ENCODE measurements at regions not wholly inside any gene's neighbourhood (a gene's known extent, or its start where the extent isn't known, plus 50 kb on each side); places are given as distances from the start of the nearest gene placed in this dataset.

DNA sequence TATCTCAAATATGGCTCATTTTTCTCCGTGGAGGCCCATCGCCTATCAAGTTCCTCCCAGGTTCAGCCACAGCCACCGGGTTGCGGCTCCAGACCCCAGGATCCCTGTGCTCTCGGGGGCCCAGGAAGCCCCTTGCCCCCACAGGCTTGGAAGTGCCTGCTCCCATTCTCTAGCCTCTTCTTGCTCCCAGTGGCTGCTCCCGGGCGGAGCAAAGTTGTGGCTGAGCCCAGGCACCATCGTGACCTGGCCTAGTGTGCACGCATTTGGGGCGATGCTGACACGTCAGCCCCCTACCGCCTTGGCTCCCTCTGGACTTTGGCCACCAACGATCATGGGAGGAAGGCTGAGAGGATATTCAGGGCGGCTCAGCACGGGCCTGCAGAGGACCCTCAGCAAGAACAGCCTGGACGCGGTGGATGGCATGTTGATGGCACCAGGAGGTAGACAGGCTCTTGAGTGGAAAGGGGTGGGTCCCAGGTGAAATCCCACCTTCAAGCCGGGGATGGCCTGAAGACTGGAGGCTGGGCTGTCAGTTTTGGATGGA, 419.4 kb upstream of the AGA start:
- 98% methylated on average over 18 of the region's 18 CpGs for WGBS
- no peaks in the 10 kb centered on the region for H3K27me3 ChIP-seq (ENCODE audit: insufficient read depth, low read length)
- H3K36me3 ChIP-seq (ENCODE audit: insufficient read depth, low read length) = no peaks in the 10 kb centered on the region
- no peak overlapping the region for H3K4me3 ChIP-seq (ENCODE audit: low read length)
- H3K9me3 ChIP-seq (ENCODE audit: insufficient read depth, low read depth, low read length) = no peaks in the 10 kb centered on the region
- H3K9ac ChIP-seq (ENCODE audit: low read depth, low read length) = no peak overlapping the region
- H3K4me1 ChIP-seq (ENCODE audit: insufficient read depth, low read length) = peaks cover 3% of the 10 kb centered on the region; the same call in 1 of the 2 replicates
- no peak overlapping the region for H3K27ac ChIP-seq (ENCODE audit: low read depth, low read length)

DNA sequence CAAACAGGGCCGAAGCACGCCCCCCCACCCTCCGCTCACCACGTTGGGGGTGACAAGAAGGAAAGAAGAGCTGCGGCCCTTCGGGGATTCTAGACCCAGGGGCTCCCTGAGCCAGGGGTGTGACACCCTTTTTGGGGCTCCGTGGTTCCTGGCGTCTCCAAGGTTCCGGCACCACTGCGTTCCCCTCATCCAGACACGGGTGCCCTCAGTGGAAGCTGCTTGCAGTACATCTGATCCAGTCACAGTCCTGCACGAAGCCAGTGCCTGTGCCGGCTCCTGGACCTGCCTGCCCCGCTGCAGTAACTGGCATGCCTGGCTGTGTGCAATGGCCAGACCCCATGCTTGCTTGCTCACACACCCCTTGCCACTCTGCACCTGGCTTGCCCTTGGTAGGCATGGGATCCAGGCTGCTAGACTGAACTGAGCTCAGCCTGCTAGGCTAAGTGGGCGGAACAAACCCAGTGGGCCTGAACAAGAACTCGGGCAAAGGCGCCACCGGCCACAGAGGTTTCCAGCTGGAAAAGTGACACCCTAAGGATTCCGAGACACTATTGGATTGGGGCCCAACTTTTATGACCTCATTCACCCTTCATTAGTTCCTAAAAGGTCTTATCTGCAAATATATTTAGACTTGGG, 420.4 kb upstream of the AGA start:
- Histone ChIP-seq H3K4me1 (ENCODE audit: insufficient read depth, low read length) (no peaks in the 10 kb centered on the region), H3K36me3 (ENCODE audit: insufficient read depth, low read length) (no peaks in the 10 kb centered on the region), H3K9me3 (ENCODE audit: insufficient read depth, low read depth, low read length) (no peaks in the 10 kb centered on the region), H3K27ac (ENCODE audit: low read depth, low read length) (no peak overlapping the region), H3K4me3 (ENCODE audit: low read length) (no peak overlapping the region), H3K9ac (ENCODE audit: low read depth, low read length) (no peak overlapping the region), H3K27me3 (ENCODE audit: insufficient read depth, low read length) (no peaks in the 10 kb centered on the region)
- WGBS = 98% methylated on average over 19 of the region's 19 CpGs

DNA sequence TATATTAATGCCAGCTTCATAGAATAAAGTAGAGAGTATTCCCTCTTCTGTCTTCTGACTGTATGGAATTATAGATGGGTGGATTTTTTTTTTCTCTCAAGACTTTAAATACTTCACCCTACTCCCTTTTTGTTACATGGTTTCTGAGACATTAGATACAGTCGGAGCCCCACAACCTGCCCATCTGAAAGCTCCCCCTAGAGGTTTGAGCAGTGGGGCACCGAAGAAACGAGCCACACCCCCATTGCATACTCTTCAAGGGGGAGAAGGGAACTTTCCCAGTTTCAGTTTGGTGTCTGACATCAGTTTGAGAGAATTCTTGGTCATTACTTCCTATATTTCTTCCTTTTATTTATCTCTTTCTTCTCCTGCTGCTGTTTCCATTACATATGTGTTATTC, 437.6 kb upstream of the AGA start:
- no peak overlapping the region for H3K27ac ChIP-seq (ENCODE audit: low read depth, low read length)
- no peaks in the 10 kb centered on the region; the same call in 1 of the 2 replicates for H3K4me1 ChIP-seq (ENCODE audit: insufficient read depth, low read length)
- 88% methylated on average over 1 of the region's 3 CpGs for WGBS
- no peaks in the 10 kb centered on the region for H3K9me3 ChIP-seq (ENCODE audit: insufficient read depth, low read depth, low read length)
- no peaks in the 10 kb centered on the region for H3K36me3 ChIP-seq (ENCODE audit: insufficient read depth, low read length)
- no peak overlapping the region for H3K4me3 ChIP-seq (ENCODE audit: low read length)
- no peak overlapping the region for H3K9ac ChIP-seq (ENCODE audit: low read depth, low read length)
- H3K27me3 ChIP-seq (ENCODE audit: insufficient read depth, low read length) = no peaks in the 10 kb centered on the region

DNA sequence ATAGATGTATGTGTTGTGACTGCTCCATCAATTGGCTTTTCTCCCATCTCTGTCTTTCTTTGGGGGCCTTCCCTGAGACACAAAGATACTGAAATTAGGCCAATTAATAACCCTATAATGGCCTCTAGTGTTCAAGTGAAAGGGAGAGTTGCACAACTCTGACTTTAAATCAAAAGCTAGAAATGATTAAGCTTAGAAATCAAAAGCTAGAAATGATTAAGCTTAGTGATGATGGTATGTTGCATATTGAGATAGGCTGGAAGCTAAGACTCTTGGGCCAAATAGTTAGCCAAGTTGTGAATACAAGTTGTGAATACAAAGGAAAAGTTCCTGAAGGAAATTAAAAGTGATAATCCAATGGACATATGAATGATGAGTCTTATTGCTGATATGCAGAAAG, 452.9 kb upstream of the AGA start:
- Histone ChIP-seq H3K9me3 (ENCODE audit: insufficient read depth, low read depth, low read length) (no peaks in the 10 kb centered on the region), H3K36me3 (ENCODE audit: insufficient read depth, low read length) (no peaks in the 10 kb centered on the region), H3K27me3 (ENCODE audit: insufficient read depth, low read length) (no peaks in the 10 kb centered on the region), H3K4me3 (ENCODE audit: low read length) (no peak overlapping the region), H3K9ac (ENCODE audit: low read depth, low read length) (no peak overlapping the region), H3K4me1 (ENCODE audit: insufficient read depth, low read length) (no peaks in the 10 kb centered on the region), H3K27ac (ENCODE audit: low read depth, low read length) (no peak overlapping the region)

DNA sequence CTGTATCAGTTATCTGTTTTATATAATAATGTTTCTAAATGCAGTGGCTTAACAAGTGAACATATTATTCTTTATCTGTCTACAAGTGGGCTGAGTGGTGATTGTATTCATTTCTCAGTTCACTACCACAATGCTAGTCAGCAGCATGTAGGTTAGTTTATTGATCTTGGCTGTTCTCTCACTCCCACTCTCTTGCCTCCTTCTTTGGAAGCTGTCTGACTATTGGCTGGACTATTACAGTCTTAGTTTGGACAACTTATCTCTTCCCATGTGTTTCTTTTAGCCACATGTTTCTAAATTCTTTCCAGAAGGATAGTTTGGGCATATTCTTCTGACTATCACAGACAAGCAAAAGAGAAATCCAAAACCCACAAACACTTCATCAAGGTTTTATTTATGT, 459.5 kb upstream of the AGA start:
- H3K9me3 ChIP-seq (ENCODE audit: insufficient read depth, low read depth, low read length) = peaks cover 7% of the 10 kb centered on the region; the same call in 1 of the 2 replicates
- no peak overlapping the region for H3K27ac ChIP-seq (ENCODE audit: low read depth, low read length)
- no peaks in the 10 kb centered on the region for H3K27me3 ChIP-seq (ENCODE audit: insufficient read depth, low read length)
- no peak overlapping the region for H3K4me3 ChIP-seq (ENCODE audit: low read length)
- no peak overlapping the region for H3K9ac ChIP-seq (ENCODE audit: low read depth, low read length)
- no peaks in the 10 kb centered on the region for H3K4me1 ChIP-seq (ENCODE audit: insufficient read depth, low read length)
- no peaks in the 10 kb centered on the region for H3K36me3 ChIP-seq (ENCODE audit: insufficient read depth, low read length)

DNA sequence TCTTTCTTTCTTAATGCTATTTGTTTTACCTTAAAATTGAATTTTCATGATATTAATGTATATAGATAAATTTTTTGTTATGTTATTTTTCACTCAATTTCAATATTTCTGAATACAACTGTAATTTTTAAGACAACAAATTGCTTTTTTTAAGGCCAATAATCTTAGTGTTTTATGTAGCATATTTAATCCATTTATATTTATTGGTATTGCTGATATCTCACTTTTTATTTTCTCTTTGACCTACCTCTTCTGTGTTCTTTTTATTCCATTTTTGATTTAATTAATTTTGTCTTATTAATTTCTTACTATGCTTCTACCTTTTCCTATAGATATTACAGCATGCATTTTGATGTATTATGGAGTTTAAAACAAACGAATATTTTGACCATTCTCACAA, 460.1 kb upstream of the AGA start:
- Histone ChIP-seq H3K27me3 (ENCODE audit: insufficient read depth, low read length) (no peaks in the 10 kb centered on the region), H3K36me3 (ENCODE audit: insufficient read depth, low read length) (no peaks in the 10 kb centered on the region), H3K4me3 (ENCODE audit: low read length) (no peak overlapping the region), H3K9me3 (ENCODE audit: insufficient read depth, low read depth, low read length) (peaks cover 7% of the 10 kb centered on the region; the same call in 1 of the 2 replicates), H3K27ac (ENCODE audit: low read depth, low read length) (no peak overlapping the region), H3K4me1 (ENCODE audit: insufficient read depth, low read length) (no peaks in the 10 kb centered on the region), H3K9ac (ENCODE audit: low read depth, low read length) (no peak overlapping the region)
- WGBS = no CpG with 5 or more reads among the region's 1 CpG

DNA sequence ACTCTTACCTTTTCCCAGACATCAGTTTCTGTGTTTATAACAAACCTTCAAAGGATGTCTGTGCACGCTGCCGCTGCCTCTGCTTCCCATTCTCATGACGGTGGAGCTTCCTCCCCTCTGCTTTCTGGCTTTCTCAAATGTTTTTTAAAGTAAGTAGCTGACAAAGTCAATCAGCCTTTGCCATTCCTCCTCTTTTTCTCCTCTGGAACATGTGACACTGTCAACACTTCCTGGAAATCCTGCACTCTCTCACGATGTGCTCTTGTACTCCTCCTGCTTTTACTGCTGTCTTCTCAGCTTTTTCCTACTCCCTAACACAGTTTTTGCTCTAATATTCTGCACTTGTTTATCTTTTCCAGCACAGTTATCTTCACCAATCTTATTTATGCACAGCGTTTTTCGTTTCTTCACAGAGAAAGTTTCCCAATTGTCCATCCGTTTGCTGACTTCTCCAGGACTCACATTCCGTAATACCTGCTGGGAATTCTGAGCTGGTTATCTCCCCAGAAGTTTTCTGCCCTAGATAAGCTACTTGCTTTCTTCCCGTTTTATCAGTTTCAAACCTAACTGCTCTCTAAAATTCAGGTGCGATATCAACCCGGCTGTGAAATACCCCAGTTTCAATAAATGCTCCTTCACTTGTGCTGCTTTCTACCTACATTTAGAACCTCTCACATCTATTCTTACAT, 465.6 kb upstream of the AGA start:
- WGBS = 79% methylated on average over 11 of the region's 11 CpGs
- no peaks in the 10 kb centered on the region for H3K27me3 ChIP-seq (ENCODE audit: insufficient read depth, low read length)
- H3K4me1 ChIP-seq (ENCODE audit: insufficient read depth, low read length) = 0 out of 2 replicates have a peak, but pooled peaks cover 4% of the 10 kb centered on the region
- no peak overlapping the region for H3K9ac ChIP-seq (ENCODE audit: low read depth, low read length)
- no peaks in the 10 kb centered on the region for H3K36me3 ChIP-seq (ENCODE audit: insufficient read depth, low read length)
- H3K4me3 ChIP-seq (ENCODE audit: low read length) = no peak overlapping the region
- H3K9me3 ChIP-seq (ENCODE audit: insufficient read depth, low read depth, low read length) = no peaks in the 10 kb centered on the region
- no peak overlapping the region for H3K27ac ChIP-seq (ENCODE audit: low read depth, low read length)

DNA sequence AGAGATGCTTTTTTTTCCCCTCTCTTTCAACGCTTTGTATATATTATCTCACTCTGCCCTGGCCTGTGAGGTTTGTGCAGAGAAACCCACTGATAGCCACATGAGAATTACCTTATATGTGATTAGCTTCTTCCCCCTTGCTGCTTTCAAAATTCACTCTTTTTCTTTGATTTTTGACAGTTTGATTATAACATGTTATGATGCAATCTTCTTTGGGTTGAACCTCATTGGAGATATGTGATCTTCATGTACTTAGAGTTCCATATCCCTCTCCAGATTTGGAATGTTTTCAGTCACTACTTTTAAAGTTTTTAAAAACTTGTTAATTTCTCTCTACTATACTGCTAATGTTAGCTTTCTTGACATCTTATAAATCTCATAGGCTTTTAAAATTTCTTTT, 479.5 kb upstream of the AGA start:
- H3K4me1 ChIP-seq (ENCODE audit: insufficient read depth, low read length) = no peaks in the 10 kb centered on the region
- 100% methylated on average over 1 of the region's 1 CpG for WGBS
- no peaks in the 10 kb centered on the region for H3K27me3 ChIP-seq (ENCODE audit: insufficient read depth, low read length)

DNA sequence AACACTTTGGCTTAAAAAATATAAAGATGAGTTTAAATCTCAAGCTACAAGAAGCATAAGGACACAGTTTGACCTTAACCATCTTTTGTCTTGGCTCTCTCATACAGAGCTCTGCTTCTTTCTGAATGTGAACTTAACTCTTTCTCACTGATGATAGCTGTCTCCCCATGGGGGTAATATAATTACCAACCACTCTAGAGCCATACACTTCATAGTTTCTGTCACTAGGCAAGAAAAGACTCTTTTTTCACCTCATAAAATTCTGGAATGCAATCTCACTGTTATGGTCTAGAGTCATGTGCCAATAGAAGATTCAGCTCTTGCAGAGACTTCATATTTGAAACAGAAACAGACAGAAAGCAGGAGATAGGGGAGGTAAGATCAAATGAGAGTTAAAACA, 481.7 kb upstream of the AGA start:
- no peak overlapping the region for H3K9ac ChIP-seq (ENCODE audit: low read depth, low read length)
- no peak overlapping the region for H3K27ac ChIP-seq (ENCODE audit: low read depth, low read length)
- no peak overlapping the region for H3K4me3 ChIP-seq (ENCODE audit: low read length)
- no peaks in the 10 kb centered on the region for H3K9me3 ChIP-seq (ENCODE audit: insufficient read depth, low read depth, low read length)
- H3K4me1 ChIP-seq (ENCODE audit: insufficient read depth, low read length) = no peaks in the 10 kb centered on the region
- H3K36me3 ChIP-seq (ENCODE audit: insufficient read depth, low read length) = no peaks in the 10 kb centered on the region
- H3K27me3 ChIP-seq (ENCODE audit: insufficient read depth, low read length) = no peaks in the 10 kb centered on the region

More for the DNA sequence above, 479.5 kb upstream of the AGA start:
- no peaks in the 10 kb centered on the region for H3K36me3 ChIP-seq (ENCODE audit: insufficient read depth, low read length)
- no peaks in the 10 kb centered on the region for H3K9me3 ChIP-seq (ENCODE audit: insufficient read depth, low read depth, low read length)
- no peak overlapping the region for H3K4me3 ChIP-seq (ENCODE audit: low read length)
- no peak overlapping the region for H3K27ac ChIP-seq (ENCODE audit: low read depth, low read length)
- H3K9ac ChIP-seq (ENCODE audit: low read depth, low read length) = no peak overlapping the region

DNA sequence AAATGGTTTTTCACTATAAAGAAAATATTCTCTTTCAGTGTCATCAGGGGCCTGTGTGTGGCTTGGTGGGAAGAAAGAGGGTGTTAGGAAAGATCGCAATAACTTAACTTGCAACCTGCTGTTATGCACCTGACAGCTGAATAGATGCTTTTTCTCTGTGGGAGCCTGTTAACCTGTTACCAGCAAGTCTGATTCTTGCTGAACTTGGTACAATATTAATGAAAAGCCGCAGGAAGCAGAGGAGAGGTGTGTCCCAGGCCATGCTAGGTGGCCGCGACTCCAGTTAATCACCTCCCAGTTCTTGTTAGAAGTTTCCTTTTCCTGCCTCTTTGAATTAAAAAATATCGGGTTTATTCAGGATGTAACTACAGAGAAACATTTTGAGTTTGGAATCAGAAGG, 494.8 kb upstream of the AGA start:
- Histone ChIP-seq H3K27ac (ENCODE audit: low read depth, low read length) (no peak overlapping the region), H3K4me3 (ENCODE audit: low read length) (no peak overlapping the region), H3K4me1 (ENCODE audit: insufficient read depth, low read length) (no peaks in the 10 kb centered on the region), H3K9me3 (ENCODE audit: insufficient read depth, low read depth, low read length) (no peaks in the 10 kb centered on the region), H3K9ac (ENCODE audit: low read depth, low read length) (no peak overlapping the region), H3K36me3 (ENCODE audit: insufficient read depth, low read length) (no peaks in the 10 kb centered on the region), H3K27me3 (ENCODE audit: insufficient read depth, low read length) (no peaks in the 10 kb centered on the region)
- WGBS = 92% methylated on average over 5 of the region's 5 CpGs

DNA sequence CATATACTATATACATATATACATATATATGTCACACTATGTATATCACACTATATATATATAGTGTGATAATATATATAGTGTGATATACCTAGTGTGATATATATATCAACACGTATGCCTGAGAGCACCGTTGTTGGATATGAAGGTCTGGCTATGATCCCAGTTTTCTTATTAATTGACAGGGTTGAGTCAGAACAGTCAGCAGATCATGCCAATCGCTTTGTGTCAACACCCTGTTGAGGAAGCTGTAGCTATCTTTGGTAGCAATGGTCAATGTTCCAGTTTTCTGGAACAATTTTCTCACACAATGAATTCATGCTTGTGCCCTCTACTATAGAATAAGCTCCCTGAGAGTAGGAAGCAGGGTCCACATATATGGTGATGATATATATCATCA, 496.0 kb upstream of the AGA start:
- H3K27ac ChIP-seq (ENCODE audit: low read depth, low read length) = no peak overlapping the region
- no peaks in the 10 kb centered on the region for H3K27me3 ChIP-seq (ENCODE audit: insufficient read depth, low read length)
- H3K9ac ChIP-seq (ENCODE audit: low read depth, low read length) = no peak overlapping the region
- H3K4me1 ChIP-seq (ENCODE audit: insufficient read depth, low read length) = no peaks in the 10 kb centered on the region
- H3K9me3 ChIP-seq (ENCODE audit: insufficient read depth, low read depth, low read length) = no peaks in the 10 kb centered on the region
- 95% methylated on average over 3 of the region's 3 CpGs for WGBS
- no peaks in the 10 kb centered on the region for H3K36me3 ChIP-seq (ENCODE audit: insufficient read depth, low read length)
- no peak overlapping the region for H3K4me3 ChIP-seq (ENCODE audit: low read length)

Data from HUES64 (cell line).